ENCODE measurements at regions not wholly inside any gene's neighbourhood (a gene's known extent, or its start where the extent isn't known, plus 50 kb on each side); places are given as distances from the start of the nearest gene placed in this dataset.
"Not testable (repeated sequence)": the region's sequence is repeated elsewhere in the genome, so short reads cannot be mapped to it uniquely, and the experiment has no call there.

- not testable (repeated sequence) for H3K27ac Mint-ChIP-seq, H3K9me3 Mint-ChIP-seq, H3K36me3 Mint-ChIP-seq, H3K4me3 Mint-ChIP-seq, H3K4me1 Mint-ChIP-seq, ATAC-seq, H3K27me3 Mint-ChIP-seq
These were observed 3966.2 kb upstream of the OR11H1 start for GRCh38 chr22:11561744-11562143.

- not testable (repeated sequence) for H3K27me3 Mint-ChIP-seq, H3K9me3 Mint-ChIP-seq, H3K36me3 Mint-ChIP-seq, H3K4me3 Mint-ChIP-seq, H3K4me1 Mint-ChIP-seq, H3K27ac Mint-ChIP-seq, ATAC-seq
These were observed 3959.0 kb upstream of the OR11H1 start for GRCh38 chr22:11568837-11569563.

GRCh38 chr22:11569564-11569940 lies 3958.4 kb upstream of the OR11H1 start:
- not testable (repeated sequence) for H3K4me3 Mint-ChIP-seq, H3K27me3 Mint-ChIP-seq, H3K4me1 Mint-ChIP-seq, H3K36me3 Mint-ChIP-seq, H3K27ac Mint-ChIP-seq
- H3K9me3 Mint-ChIP-seq: peaks cover 13% of the 10 kb centered on the region
- peak; percentile 60 for ATAC-seq

GRCh38 chr22:11573154-11573553 lies 3954.8 kb upstream of the OR11H1 start:
- peaks cover 20% of the 10 kb centered on the region for H3K9me3 Mint-ChIP-seq
- H3K36me3 Mint-ChIP-seq, H3K27me3 Mint-ChIP-seq, ATAC-seq, H3K4me1 Mint-ChIP-seq, H3K27ac Mint-ChIP-seq, H3K4me3 Mint-ChIP-seq: not testable (repeated sequence)

- H3K27ac Mint-ChIP-seq, ATAC-seq: not testable (repeated sequence)
- peaks cover 22% of the 10 kb centered on the region for H3K9me3 Mint-ChIP-seq
These were observed 3953.8 kb upstream of the OR11H1 start for GRCh38 chr22:11574231-11574630.

GRCh38 chr22:11574659-11575058 lies 3953.3 kb upstream of the OR11H1 start:
- H3K4me1 Mint-ChIP-seq, H3K27ac Mint-ChIP-seq, H3K36me3 Mint-ChIP-seq, H3K4me3 Mint-ChIP-seq, ATAC-seq, H3K27me3 Mint-ChIP-seq: not testable (repeated sequence)
- H3K9me3 Mint-ChIP-seq: peaks cover 26% of the 10 kb centered on the region

More at GRCh38 chr22:11574231-11574630, 3953.8 kb upstream of the OR11H1 start:
- not testable (repeated sequence) for H3K27me3 Mint-ChIP-seq, H3K4me1 Mint-ChIP-seq, H3K36me3 Mint-ChIP-seq, H3K4me3 Mint-ChIP-seq

- not testable (repeated sequence) for H3K4me1 Mint-ChIP-seq, H3K27me3 Mint-ChIP-seq, H3K27ac Mint-ChIP-seq, ATAC-seq, H3K4me3 Mint-ChIP-seq, H3K36me3 Mint-ChIP-seq
- peaks cover 27% of the 10 kb centered on the region for H3K9me3 Mint-ChIP-seq
These were observed 3951.3 kb upstream of the OR11H1 start for GRCh38 chr22:11576740-11577139.

GRCh38 chr22:11578115-11578514 lies 3949.9 kb upstream of the OR11H1 start:
- H3K4me3 Mint-ChIP-seq, H3K27me3 Mint-ChIP-seq, ATAC-seq, H3K36me3 Mint-ChIP-seq, H3K4me1 Mint-ChIP-seq, H3K27ac Mint-ChIP-seq: not testable (repeated sequence)
- H3K9me3 Mint-ChIP-seq: peaks cover 33% of the 10 kb centered on the region

- H3K27ac Mint-ChIP-seq, ATAC-seq, H3K4me3 Mint-ChIP-seq, H3K27me3 Mint-ChIP-seq, H3K36me3 Mint-ChIP-seq, H3K4me1 Mint-ChIP-seq: not testable (repeated sequence)
- peaks cover 37% of the 10 kb centered on the region for H3K9me3 Mint-ChIP-seq
These were observed 3949.4 kb upstream of the OR11H1 start for GRCh38 chr22:11578551-11578950.

- H3K27ac Mint-ChIP-seq, H3K4me1 Mint-ChIP-seq, H3K4me3 Mint-ChIP-seq, ATAC-seq, H3K27me3 Mint-ChIP-seq, H3K36me3 Mint-ChIP-seq: not testable (repeated sequence)
- H3K9me3 Mint-ChIP-seq: peaks cover 31% of the 10 kb centered on the region
These were observed 3945.9 kb upstream of the OR11H1 start for GRCh38 chr22:11582048-11582447.

GRCh38 chr22:11584231-11584630 lies 3943.8 kb upstream of the OR11H1 start:
- H3K36me3 Mint-ChIP-seq, ATAC-seq, H3K27me3 Mint-ChIP-seq, H3K4me3 Mint-ChIP-seq, H3K4me1 Mint-ChIP-seq, H3K27ac Mint-ChIP-seq: not testable (repeated sequence)
- H3K9me3 Mint-ChIP-seq: peaks cover 23% of the 10 kb centered on the region

- H3K9me3 Mint-ChIP-seq: peaks cover 25% of the 10 kb centered on the region
- H3K27me3 Mint-ChIP-seq, ATAC-seq, H3K4me1 Mint-ChIP-seq, H3K4me3 Mint-ChIP-seq, H3K36me3 Mint-ChIP-seq, H3K27ac Mint-ChIP-seq: not testable (repeated sequence)
These were observed 3933.4 kb upstream of the OR11H1 start for GRCh38 chr22:11594552-11594951.

- H3K27me3 Mint-ChIP-seq, ATAC-seq, H3K4me3 Mint-ChIP-seq, H3K27ac Mint-ChIP-seq, H3K4me1 Mint-ChIP-seq, H3K36me3 Mint-ChIP-seq: not testable (repeated sequence)
- peaks cover 15% of the 10 kb centered on the region for H3K9me3 Mint-ChIP-seq
These were observed 3930.2 kb upstream of the OR11H1 start for GRCh38 chr22:11597666-11598358.

GRCh38 chr22:11598492-11599440 lies 3929.2 kb upstream of the OR11H1 start:
- H3K9me3 Mint-ChIP-seq: peaks cover 9% of the 10 kb centered on the region
- no peaks in the 10 kb centered on the region for H3K36me3 Mint-ChIP-seq
- ATAC-seq: no peak
- no peaks in the 10 kb centered on the region for H3K4me1 Mint-ChIP-seq
- no peak overlapping the region for H3K4me3 Mint-ChIP-seq
- H3K27me3 Mint-ChIP-seq: no peaks in the 10 kb centered on the region
- no peak overlapping the region for H3K27ac Mint-ChIP-seq

- not testable (repeated sequence) for H3K27me3 Mint-ChIP-seq, ATAC-seq, H3K4me3 Mint-ChIP-seq, H3K36me3 Mint-ChIP-seq, H3K9me3 Mint-ChIP-seq, H3K4me1 Mint-ChIP-seq, H3K27ac Mint-ChIP-seq
These were observed 3928.5 kb upstream of the OR11H1 start for GRCh38 chr22:11599456-11599855.

Data from stimulated activated memory B cell treated with anti-CD40 and anti-IgM and Interleukin-4, amounts not matched to agents 10 μg/mL and 1 μg/mL and 100 μg/mL, for 72 hours (primary cell).